Sigmoid colon (tissue), 6 donors: ENCODE measurements at regions not wholly inside any gene's neighbourhood (a gene's known extent, or its start where the extent isn't known, plus 50 kb on each side); places are given as distances from the start of the nearest gene placed in this dataset.

Source experiments
- DNase-seq: peaks from one replicate; pipeline ENCODE4 v3.0.0-alpha.2; 2019
- H3K27ac ChIP-seq, 4 donors: fragments of 200-600 bp; sonication (generic); one replicate each; pipeline ENCODE4 v1.5.1; 2016 to 2019; ENCODE audit warnings: mild to moderate bottlenecking in 1 of 4
- H3K27me3 ChIP-seq, 3 donors: fragments of 200-600 bp; sonication (generic); one replicate each; pipeline ENCODE4 v1.5.1; 2019; ENCODE audit warnings: mild to moderate bottlenecking in 1 of 3
- H3K36me3 ChIP-seq, 4 donors: fragments of 200-600 bp; sonication (generic); one replicate each; pipeline ENCODE4 v1.5.1; 2016 to 2019
- H3K4me1 ChIP-seq, 4 donors: fragments of 200-600 bp; sonication (generic); one replicate each; pipeline ENCODE4 v1.5.1; 2017 to 2019
- H3K4me3 ChIP-seq, 4 donors: fragments of 200-600 bp; sonication (generic); one replicate each; pipeline ENCODE4 v1.5.1; 2017 to 2019; ENCODE audit warnings: mild to moderate bottlenecking in 2 of 4, moderate library complexity in 1 of 4
- H3K9me3 ChIP-seq, 4 donors: fragments of 200-600 bp in 3 of 4; sonication (generic) in 3 of 4; one replicate each; pipeline versions ENCODE4 v1.5.1 to v1.6.1; 2013 to 2019
- CTCF ChIP-seq, 4 experiments: fragments of 450-650 bp in 3 of 4; fragments of 200-600 bp in 1 of 4; IDR thresholded peaks; one replicate each; pipeline ENCODE4 v1.5.1; 2016 to 2019; ENCODE audit warnings: antibody characterized with exemption in 4 of 4, mild to moderate bottlenecking in 3 of 4, moderate library complexity in 2 of 4
- EP300 ChIP-seq, 4 donors: sonication (generic); formaldehyde crosslinking; IDR thresholded peaks; one replicate each; pipeline ENCODE4 v1.6.1; 2017; ENCODE audit warnings: antibody characterized with exemption in 4 of 4
- POLR2A ChIP-seq, 2 donors: fragments of 450-650 bp; IDR thresholded peaks; one replicate each; pipeline ENCODE4 v1.6.1; 2016; ENCODE audit warnings: antibody characterized with exemption in 2 of 2, mild to moderate bottlenecking in 2 of 2, moderate library complexity in 2 of 2
- POLR2AphosphoS5 ChIP-seq, 4 donors: sonication (generic); formaldehyde crosslinking; IDR thresholded peaks; one replicate each; pipeline ENCODE4 v1.6.1; 2017; ENCODE audit warnings: antibody characterized with exemption in 4 of 4
- WGBS, 2 donors: extraction: QIAGEN DNeasy Blood & Tissue Kit; methylation state at CpG; one replicate each; pipeline ENCODE4 v1.1.7; 2013; 5-methylcytosine and 5-hydroxymethylcytosine counted together
- intact Hi-C: fragments of 100-400 bp; cut with DNase I; formaldehyde crosslinking; loops from one replicate; pipeline ENCODE4 v1.15.1; 2023
- donor health status: healthy with polysubstance abuse.
- donor health status: healthy.

GRCh38 chr12:124624823-124625222, 57.4 kb upstream of the NCOR2 start:
- WGBS, 2 donors = 87 to 91% methylated on average over 10 of the region's 10 CpGs
- no peaks in the 10 kb centered on the region for H3K27me3 ChIP-seq
- no peaks in the 10 kb centered on the region for H3K9me3 ChIP-seq
- no peak for DNase-seq
- H3K36me3 ChIP-seq = no peaks in the 10 kb centered on the region
- intact Hi-C loops = no loop called here
- peak overlapping the region in 1 of 4 donors; percentile 80 for H3K27ac ChIP-seq
- no peak overlapping the region for H3K4me3 ChIP-seq
- peaks cover 0 to 54% (median 38%) of the 10 kb centered on the region in 4 donors for H3K4me1 ChIP-seq
- TF ChIP-seq CTCF (IDR thresholded peaks at IDR 0.05) (no peak), EP300 (IDR thresholded peaks at IDR 0.05) (no peak), POLR2A (IDR thresholded peaks at IDR 0.05) (no peak), POLR2AphosphoS5 (IDR thresholded peaks at IDR 0.05) (no peak)

DNA sequence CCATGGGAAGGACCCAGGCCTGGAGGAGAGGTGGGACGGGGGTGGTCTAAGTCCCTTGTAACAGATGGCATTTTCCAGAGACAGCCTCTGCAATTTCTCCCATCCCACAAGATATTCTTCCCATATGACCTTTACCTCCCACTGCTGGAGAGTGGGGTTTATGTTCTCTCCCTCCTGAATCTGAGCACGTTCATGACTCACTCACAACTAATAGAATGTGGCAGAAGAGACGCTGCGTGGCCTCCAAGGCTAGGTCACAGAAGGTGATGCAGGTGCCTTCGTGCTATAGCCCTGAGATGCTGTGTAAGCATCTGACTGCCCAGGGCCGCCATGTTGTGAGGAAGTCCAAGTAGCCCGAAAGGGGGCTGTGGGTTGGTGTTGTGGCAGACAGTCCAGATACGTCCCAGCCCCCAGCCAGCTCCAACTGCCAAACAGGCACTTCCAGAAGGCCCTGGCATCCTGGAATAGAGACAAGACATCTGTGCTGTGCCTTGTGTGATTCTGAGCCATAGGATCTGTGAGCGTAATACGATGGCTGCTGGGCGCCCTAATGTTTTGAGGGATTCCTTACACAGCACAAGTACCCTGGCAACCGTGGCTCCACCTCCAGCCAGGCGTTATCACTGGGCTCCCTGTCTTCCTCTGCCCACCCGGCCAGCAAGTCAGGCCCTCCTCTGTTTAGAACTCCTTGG, 56.1 kb upstream of the NCOR2 start:
- 93 to 96% methylated on average over 14 of the region's 14 CpGs for WGBS, 2 donors
- Histone ChIP-seq H3K27ac (no peak overlapping the region), H3K27me3 (no peaks in the 10 kb centered on the region), H3K9me3 (no peaks in the 10 kb centered on the region), H3K4me1 (peaks cover 0 to 54% (median 38%) of the 10 kb centered on the region in 4 donors), H3K4me3 (no peak overlapping the region), H3K36me3 (no peaks in the 10 kb centered on the region)
- intact Hi-C loops = no loop called here
- TF ChIP-seq POLR2AphosphoS5 (IDR thresholded peaks at IDR 0.05) (no peak), CTCF (IDR thresholded peaks at IDR 0.05) (no peak), POLR2A (IDR thresholded peaks at IDR 0.05) (no peak), EP300 (IDR thresholded peaks at IDR 0.05) (no peak)
- no peak for DNase-seq

GRCh38 chr12:124622764-124623163, 55.4 kb upstream of the NCOR2 start:
- TF ChIP-seq CTCF (IDR thresholded peaks at IDR 0.05) (no peak), POLR2A (IDR thresholded peaks at IDR 0.05) (no peak), EP300 (IDR thresholded peaks at IDR 0.05) (no peak), POLR2AphosphoS5 (IDR thresholded peaks at IDR 0.05) (no peak)
- H3K4me3 ChIP-seq = no peak overlapping the region
- no peaks in the 10 kb centered on the region for H3K9me3 ChIP-seq
- WGBS, 2 donors = 44 to 76% methylated on average over 10 of the region's 10 CpGs
- DNase-seq = no peak
- intact Hi-C loops = no loop called here
- no peaks in the 10 kb centered on the region for H3K27me3 ChIP-seq
- H3K27ac ChIP-seq = peak overlapping the region in 1 of 4 donors; percentile 88
- no peaks in the 10 kb centered on the region for H3K36me3 ChIP-seq
- peaks cover 0 to 54% (median 38%) of the 10 kb centered on the region in 4 donors for H3K4me1 ChIP-seq

DNA sequence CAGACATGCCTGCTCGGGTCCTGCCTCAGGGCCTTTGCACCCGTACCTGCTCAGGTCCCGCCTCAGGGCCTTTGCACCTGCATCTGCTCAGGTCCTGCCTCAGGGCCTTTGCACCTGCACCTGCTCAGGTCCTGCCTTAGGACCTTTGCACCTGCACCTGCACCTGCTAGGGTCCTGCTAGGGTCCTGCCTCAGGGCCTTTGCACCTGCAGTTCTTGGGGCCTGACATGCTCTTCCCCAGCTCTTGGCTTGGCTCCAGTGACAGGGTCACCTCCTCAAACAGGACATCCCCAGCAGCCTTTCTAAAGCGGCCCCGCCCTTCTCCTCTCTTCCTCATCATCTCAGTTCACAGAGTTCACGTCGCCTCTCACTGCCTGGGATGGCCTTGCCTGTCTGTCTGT, 54.9 kb upstream of the NCOR2 start:
- H3K4me3 ChIP-seq = no peak overlapping the region
- TF ChIP-seq CTCF (IDR thresholded peaks at IDR 0.05) (no peak), POLR2AphosphoS5 (IDR thresholded peaks at IDR 0.05) (no peak), POLR2A (IDR thresholded peaks at IDR 0.05) (no peak), EP300 (IDR thresholded peaks at IDR 0.05) (no peak)
- H3K9me3 ChIP-seq = no peaks in the 10 kb centered on the region
- 62 to 83% methylated on average over 7 of the region's 7 CpGs for WGBS, 2 donors
- H3K27ac ChIP-seq = peak overlapping the region in 3 of 4 donors; percentile 80 to 88 (median 82)
- H3K36me3 ChIP-seq = no peaks in the 10 kb centered on the region
- intact Hi-C loops = no loop called here
- H3K27me3 ChIP-seq = no peaks in the 10 kb centered on the region
- peaks cover 0 to 52% (median 38%) of the 10 kb centered on the region in 4 donors for H3K4me1 ChIP-seq
- no peak for DNase-seq

- 85 to 88% methylated on average over 11 of the region's 11 CpGs for WGBS, 2 donors
- H3K36me3 ChIP-seq = no peaks in the 10 kb centered on the region
- no peak overlapping the region for H3K4me3 ChIP-seq
- intact Hi-C loops = no loop called here
- H3K4me1 ChIP-seq = peaks cover 0 to 41% (median 28%) of the 10 kb centered on the region in 4 donors
- no peaks in the 10 kb centered on the region for H3K9me3 ChIP-seq
- peak overlapping the region; percentile 80 to 88 (median 84) for H3K27ac ChIP-seq
- peak; percentile 94 for DNase-seq
- TF ChIP-seq CTCF (IDR thresholded peaks at IDR 0.05) (no peak), EP300 (IDR thresholded peaks at IDR 0.05) (peak in 2 of 4 donors; percentile 17 to 55), POLR2AphosphoS5 (IDR thresholded peaks at IDR 0.05) (peak in 3 of 4 donors; percentile 57 to 72 (median 71))
- no peaks in the 10 kb centered on the region for H3K27me3 ChIP-seq
These were observed 53.9 kb upstream of the NCOR2 start for GRCh38 chr12:124621296-124621660.
